GM18861 (cell line): ENCODE measurements at regions not wholly inside any gene's neighbourhood (a gene's known extent, or its start where the extent isn't known, plus 50 kb on each side); places are given as distances from the start of the nearest gene placed in this dataset.

Source experiments
- ATAC-seq: cut with Tn5 transposase; IDR thresholded peaks from one replicate; pipeline ENCODE4 v1.9.1; 2021; ENCODE audit not compliant: unreplicated experiment

DNA sequence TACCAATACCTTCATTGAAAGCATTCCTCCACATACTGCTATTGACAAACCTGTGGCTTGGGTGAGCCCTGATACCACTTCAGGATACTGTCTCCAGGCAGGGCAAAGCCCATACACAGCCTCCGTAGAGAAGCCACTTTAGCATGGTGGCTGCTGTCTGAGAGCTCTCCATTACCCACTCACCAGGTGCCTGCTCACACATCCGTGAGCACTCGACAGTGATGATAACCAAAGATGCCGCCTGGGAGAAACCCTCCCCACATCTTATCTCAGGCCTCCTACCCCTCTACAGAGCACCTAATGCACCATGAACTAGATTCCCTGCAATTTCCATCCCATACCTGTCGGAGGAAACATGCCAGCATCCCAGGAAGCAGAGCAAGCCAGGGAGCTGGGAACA lies 57.6 kb upstream of the KLHL29 start:
- ATAC-seq, result no peak

DNA sequence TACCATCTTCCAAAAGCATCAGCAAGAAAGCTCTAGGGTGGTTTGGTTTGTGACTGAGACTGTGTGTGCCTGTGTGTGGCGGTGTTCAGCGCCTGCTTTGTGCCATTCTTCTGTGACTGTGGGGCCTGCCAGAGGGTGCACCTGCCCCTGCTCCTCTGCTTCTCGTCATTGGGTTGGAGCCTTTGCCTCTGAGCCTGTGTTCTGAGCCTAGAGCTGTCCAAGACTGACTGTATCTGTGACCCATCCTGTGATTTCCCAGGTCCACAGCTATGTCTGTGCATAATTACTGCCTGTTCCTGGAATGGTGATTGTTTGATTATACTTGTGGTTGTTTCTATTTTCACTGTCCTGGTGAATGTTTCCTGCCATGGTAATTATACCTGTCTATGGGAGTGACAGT lies 57.1 kb upstream of the KLHL29 start:
- ATAC-seq, result no peak

DNA sequence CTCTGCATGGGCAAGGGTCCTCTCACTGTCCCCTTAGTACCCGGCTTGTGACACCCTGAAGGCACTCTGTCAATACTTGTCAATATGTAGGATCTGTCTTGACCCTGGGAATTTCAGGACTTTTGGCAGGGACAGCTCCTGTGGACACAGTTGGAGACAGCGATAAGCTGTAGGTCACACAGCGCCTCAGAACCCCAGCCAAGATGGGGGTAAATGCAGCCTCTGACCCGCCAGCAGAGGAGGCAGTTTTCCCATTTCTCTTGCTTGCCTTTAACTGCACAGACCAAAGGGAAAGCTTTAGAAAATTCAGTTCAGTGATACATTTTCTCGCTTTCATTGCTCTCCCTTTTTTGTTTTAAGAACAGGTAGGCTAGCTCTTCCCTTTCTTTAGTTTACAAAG lies 54.8 kb upstream of the KLHL29 start:
- no peak for ATAC-seq
